ENCODE measurements at regions not wholly inside any gene's neighbourhood (a gene's known extent, or its start where the extent isn't known, plus 50 kb on each side); places are given as distances from the start of the nearest gene placed in this dataset.

DNA sequence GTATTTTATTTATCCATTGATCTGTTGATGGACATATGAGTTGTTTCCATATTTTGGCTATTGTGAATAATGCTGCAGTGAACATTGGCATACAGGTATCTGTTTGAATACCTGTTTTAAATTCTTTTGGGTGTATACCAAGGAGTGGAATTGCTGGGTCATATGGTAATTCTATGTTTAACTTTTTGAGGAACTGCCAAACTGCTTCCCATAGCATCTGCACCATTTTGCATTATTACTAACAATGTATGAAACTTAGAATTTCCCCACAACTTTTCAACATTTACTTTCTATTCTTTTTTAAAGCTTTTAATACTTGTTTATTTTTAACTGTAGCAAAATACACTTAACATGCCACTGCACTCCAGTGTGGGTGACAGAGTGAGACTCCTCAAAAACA lies 57.0 kb upstream of the MSN start:
- TF ChIP-seq, protein P1, sequence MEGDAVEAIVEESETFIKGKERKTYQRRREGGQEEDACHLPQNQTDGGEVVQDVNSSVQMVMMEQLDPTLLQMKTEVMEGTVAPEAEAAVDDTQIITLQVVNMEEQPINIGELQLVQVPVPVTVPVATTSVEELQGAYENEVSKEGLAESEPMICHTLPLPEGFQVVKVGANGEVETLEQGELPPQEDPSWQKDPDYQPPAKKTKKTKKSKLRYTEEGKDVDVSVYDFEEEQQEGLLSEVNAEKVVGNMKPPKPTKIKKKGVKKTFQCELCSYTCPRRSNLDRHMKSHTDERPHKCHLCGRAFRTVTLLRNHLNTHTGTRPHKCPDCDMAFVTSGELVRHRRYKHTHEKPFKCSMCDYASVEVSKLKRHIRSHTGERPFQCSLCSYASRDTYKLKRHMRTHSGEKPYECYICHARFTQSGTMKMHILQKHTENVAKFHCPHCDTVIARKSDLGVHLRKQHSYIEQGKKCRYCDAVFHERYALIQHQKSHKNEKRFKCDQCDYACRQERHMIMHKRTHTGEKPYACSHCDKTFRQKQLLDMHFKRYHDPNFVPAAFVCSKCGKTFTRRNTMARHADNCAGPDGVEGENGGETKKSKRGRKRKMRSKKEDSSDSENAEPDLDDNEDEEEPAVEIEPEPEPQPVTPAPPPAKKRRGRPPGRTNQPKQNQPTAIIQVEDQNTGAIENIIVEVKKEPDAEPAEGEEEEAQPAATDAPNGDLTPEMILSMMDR (conservative IDR thresholded peaks at IDR 0.05; ENCODE audit: low read depth, low read length): no peak
- Histone ChIP-seq H2AFZ (ENCODE audit: low read depth) (no peak overlapping the region), H3K9ac (no peak overlapping the region), H3K27ac (no peak overlapping the region), H4K20me1 (ENCODE audit: insufficient read depth) (no peaks in the 10 kb centered on the region), H3K4me2 (no peak overlapping the region), H3K4me1 (ENCODE audit: low read depth, poor library complexity, severe bottlenecking) (no peaks in the 10 kb centered on the region), H3K36me3 (ENCODE audit: insufficient read depth) (no peaks in the 10 kb centered on the region), H3K27me3 (ENCODE audit: insufficient read depth, low read depth) (no peaks in the 10 kb centered on the region), H3K4me3 (IDR thresholded peaks at IDR 0.05; ENCODE audit: insufficient read depth, low read depth, low read length) (no peak overlapping the region), H3K79me2 (ENCODE audit: insufficient read depth, low read depth) (no peaks in the 10 kb centered on the region)

DNA sequence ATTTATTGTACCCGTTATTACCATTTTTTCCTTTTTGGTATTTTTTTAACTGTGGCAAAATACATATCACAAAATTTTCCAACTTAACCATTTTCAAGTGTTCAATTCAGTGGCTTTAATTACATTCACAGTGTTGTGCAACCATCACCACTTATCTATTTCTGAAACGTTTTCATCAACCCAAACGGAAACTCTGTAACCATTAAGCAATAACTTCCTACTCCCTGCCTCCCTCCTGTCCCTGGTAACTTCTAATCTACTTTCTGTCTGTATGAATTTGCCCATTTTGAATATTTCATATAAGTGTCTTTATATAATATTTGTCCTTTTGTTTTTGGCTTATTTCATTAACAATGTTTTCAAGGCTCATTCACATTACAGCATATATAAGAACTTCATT lies 57.4 kb upstream of the MSN start:
- Histone ChIP-seq H3K4me1 (ENCODE audit: low read depth, poor library complexity, severe bottlenecking) (no peaks in the 10 kb centered on the region), H3K9ac (no peak overlapping the region), H3K4me2 (no peak overlapping the region), H3K36me3 (ENCODE audit: insufficient read depth) (no peaks in the 10 kb centered on the region), H3K4me3 (IDR thresholded peaks at IDR 0.05; ENCODE audit: insufficient read depth, low read depth, low read length) (no peak overlapping the region), H3K27me3 (ENCODE audit: insufficient read depth, low read depth) (no peaks in the 10 kb centered on the region), H4K20me1 (ENCODE audit: insufficient read depth) (no peaks in the 10 kb centered on the region), H3K27ac (no peak overlapping the region), H3K79me2 (ENCODE audit: insufficient read depth, low read depth) (no peaks in the 10 kb centered on the region), H2AFZ (ENCODE audit: low read depth) (no peak overlapping the region)
- TF ChIP-seq, protein P1 (conservative IDR thresholded peaks at IDR 0.05; ENCODE audit: low read depth, low read length): no peak

DNA sequence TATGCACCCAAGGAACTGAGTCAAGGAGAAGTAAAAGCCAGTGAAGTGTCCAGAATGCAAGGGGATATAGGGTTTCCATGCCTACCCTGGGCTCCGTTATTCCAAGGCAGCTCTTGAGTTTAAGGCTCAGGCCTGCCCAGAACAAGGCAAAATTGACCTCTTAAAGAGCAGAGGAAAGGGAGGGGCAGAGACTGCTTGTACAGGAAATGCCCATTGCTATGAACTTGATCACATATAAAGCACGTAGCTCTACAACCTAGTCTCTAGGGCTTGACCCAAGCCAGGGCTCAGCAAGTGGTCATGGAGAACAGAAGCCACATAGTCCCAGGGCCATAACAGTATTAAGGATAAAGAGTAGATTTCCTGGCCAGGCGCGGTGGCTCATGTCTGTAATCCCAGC lies 58.2 kb upstream of the MSN start:
- TF ChIP-seq, protein P1 (conservative IDR thresholded peaks at IDR 0.05; ENCODE audit: low read depth, low read length): no peak
- Histone ChIP-seq H3K4me3 (IDR thresholded peaks at IDR 0.05; ENCODE audit: insufficient read depth, low read depth, low read length) (no peak overlapping the region), H4K20me1 (ENCODE audit: insufficient read depth) (no peaks in the 10 kb centered on the region), H3K27ac (no peak overlapping the region), H3K4me1 (ENCODE audit: low read depth, poor library complexity, severe bottlenecking) (no peaks in the 10 kb centered on the region), H3K36me3 (ENCODE audit: insufficient read depth) (no peaks in the 10 kb centered on the region), H2AFZ (ENCODE audit: low read depth) (no peak overlapping the region), H3K27me3 (ENCODE audit: insufficient read depth, low read depth) (no peaks in the 10 kb centered on the region), H3K79me2 (ENCODE audit: insufficient read depth, low read depth) (no peaks in the 10 kb centered on the region), H3K4me2 (no peak overlapping the region), H3K9ac (no peak overlapping the region)

DNA sequence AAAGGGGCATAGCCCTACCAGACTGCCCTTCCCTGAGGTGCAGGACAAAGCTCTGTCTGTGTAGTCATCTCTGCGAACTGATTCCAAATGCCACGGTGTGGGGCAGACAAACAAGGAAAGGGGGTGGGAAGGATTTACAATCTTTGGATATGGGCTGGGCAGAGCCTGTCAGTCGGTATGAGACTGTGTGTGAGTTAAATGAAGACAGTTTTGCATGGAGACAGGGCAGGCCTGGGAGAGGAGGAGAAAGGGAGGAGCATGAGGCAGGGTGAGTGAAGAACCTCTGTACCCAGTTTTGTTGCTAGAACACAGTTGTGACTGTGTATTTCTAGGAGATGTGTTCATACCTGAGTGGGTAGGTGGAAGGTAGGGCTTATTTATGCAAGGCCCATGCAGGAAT lies 59.4 kb upstream of the MSN start:
- no peak overlapping the region for H3K4me3 ChIP-seq (IDR thresholded peaks at IDR 0.05; ENCODE audit: insufficient read depth, low read depth, low read length)
- no peak overlapping the region for H3K4me2 ChIP-seq
- no peak overlapping the region for H3K27ac ChIP-seq
- H3K4me1 ChIP-seq (ENCODE audit: low read depth, poor library complexity, severe bottlenecking): no peaks in the 10 kb centered on the region
- TF ChIP-seq, protein P1 (conservative IDR thresholded peaks at IDR 0.05; ENCODE audit: low read depth, low read length): no peak
- H3K9ac ChIP-seq: no peak overlapping the region
- no peaks in the 10 kb centered on the region for H3K27me3 ChIP-seq (ENCODE audit: insufficient read depth, low read depth)
- no peaks in the 10 kb centered on the region for H3K36me3 ChIP-seq (ENCODE audit: insufficient read depth)
- no peaks in the 10 kb centered on the region for H3K79me2 ChIP-seq (ENCODE audit: insufficient read depth, low read depth)
- no peaks in the 10 kb centered on the region for H4K20me1 ChIP-seq (ENCODE audit: insufficient read depth)
- no peak overlapping the region for H2AFZ ChIP-seq (ENCODE audit: low read depth)
